GM13977 (cell line): ENCODE measurements at regions not wholly inside any gene's neighbourhood (a gene's known extent, or its start where the extent isn't known, plus 50 kb on each side); places are given as distances from the start of the nearest gene placed in this dataset.

ENCODE experiments used
- DNase-seq: peaks from one replicate; pipeline ENCODE4 v3.0.0; 2012; ENCODE audit warnings: low spot score
- in situ Hi-C: fragments of 300-500 bp; cut with MboI; formaldehyde crosslinking; loops from one replicate; pipeline ENCODE4 v1.12.0; 2022; ENCODE audit warnings: low sequenced_read_pairs, low pct_unique_long_range_greater_than_20kb, mixed read lengths, inconsistent platforms; ENCODE audit not compliant: unreplicated experiment
- TF ChIP-seq, protein P1 (sequence below): IDR thresholded peaks from 2 replicates; pipeline ENCODE4 v1.5.1; 2012; ENCODE audit warnings: mild to moderate bottlenecking, control low read depth; ENCODE audit not compliant: insufficient read depth; ENCODE audit errors: extremely low read depth, missing control alignments

DNA sequence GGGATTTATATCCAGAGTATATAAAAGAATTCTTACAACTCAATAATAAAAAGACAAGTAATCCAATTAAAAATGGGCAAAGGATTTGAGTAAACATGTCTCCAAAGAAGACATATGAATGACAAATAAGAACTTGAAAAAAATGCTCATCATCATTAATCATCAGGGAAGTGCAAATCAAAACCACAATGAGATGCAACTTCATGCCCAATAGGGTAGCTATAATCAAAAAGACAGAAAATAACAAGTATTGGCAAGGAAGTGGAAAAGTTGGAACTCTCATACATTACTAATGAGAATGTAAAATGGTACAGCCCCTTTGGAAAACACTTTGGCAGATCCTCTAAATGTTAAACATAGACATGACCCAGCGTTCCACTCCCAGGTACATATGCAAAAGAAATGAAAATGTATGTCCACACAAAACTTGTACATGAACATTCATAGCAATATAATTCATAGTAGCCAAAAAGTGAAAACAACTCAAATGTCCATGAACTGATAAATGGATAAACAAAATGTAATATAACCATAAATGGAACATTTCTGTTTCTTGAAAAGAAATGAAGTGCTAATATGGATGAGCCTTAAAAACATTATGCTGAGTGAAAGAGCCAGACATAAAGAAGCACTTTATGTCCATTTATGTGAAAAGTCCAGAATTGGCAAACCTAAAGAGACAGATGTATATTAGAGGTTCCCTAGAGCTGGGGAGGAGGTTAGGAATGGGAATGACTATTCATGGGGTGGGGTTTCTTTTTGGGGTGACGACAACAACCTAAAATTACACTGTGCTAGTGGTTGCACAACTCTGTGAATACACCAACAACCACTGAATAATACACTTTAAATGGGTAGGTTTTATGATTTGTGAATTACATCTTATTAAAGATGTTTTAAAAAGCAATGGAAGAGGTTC, 259.7 kb downstream of the RHOU start:
- TF ChIP-seq, protein P1, sequence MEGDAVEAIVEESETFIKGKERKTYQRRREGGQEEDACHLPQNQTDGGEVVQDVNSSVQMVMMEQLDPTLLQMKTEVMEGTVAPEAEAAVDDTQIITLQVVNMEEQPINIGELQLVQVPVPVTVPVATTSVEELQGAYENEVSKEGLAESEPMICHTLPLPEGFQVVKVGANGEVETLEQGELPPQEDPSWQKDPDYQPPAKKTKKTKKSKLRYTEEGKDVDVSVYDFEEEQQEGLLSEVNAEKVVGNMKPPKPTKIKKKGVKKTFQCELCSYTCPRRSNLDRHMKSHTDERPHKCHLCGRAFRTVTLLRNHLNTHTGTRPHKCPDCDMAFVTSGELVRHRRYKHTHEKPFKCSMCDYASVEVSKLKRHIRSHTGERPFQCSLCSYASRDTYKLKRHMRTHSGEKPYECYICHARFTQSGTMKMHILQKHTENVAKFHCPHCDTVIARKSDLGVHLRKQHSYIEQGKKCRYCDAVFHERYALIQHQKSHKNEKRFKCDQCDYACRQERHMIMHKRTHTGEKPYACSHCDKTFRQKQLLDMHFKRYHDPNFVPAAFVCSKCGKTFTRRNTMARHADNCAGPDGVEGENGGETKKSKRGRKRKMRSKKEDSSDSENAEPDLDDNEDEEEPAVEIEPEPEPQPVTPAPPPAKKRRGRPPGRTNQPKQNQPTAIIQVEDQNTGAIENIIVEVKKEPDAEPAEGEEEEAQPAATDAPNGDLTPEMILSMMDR: no peak
- in situ Hi-C loops: no loop called here
- DNase-seq: no peak

- TF ChIP-seq, protein P1: no peak
- in situ Hi-C loops: no loop called here
- DNase-seq: no peak
These were observed 261.0 kb downstream of the RHOU start for GRCh38 chr1:228996281-228996680.

- TF ChIP-seq, protein P1: no peak
- in situ Hi-C loops: no loop called here
- no peak for DNase-seq
These were observed 262.5 kb downstream of the RHOU start for GRCh38 chr1:228997721-228998144.

- TF ChIP-seq, protein P1: no peak
- no peak for DNase-seq
- in situ Hi-C loops: no loop called here
These were observed 262.9 kb downstream of the RHOU start for GRCh38 chr1:228998179-228998578.

DNA sequence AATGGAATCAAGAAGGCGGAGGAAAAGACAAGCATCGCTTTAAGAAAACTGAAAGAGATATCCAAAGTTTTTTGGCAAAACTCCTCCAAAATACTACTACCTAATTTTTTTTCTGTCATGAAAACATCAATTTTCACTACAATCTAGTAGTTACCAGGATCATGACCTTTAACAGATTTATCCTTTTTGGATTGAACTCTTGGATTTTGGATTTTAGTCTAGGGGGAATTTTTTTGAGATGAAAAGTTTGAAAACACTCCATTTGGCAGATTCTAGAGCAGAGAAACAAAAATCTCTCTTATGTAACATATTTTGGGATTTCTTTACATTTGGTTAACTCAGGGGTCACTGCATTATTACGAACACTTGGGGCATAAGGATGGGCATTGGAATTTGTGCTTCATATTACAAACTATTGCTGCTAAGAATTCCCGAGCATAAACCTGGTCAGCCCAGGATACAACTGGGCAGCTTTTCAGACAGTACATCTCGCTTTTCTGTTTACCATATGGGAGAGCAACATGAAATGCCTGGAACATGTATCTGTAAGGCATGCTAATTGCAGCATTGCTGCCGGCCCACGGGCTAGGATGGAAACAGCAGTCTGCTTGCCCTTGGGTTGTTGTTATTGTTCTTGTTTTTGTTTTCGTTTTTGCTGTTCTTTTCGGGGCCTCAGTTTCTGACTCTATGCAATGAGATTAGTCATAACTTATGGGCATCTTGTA, 264.3 kb downstream of the RHOU start:
- in situ Hi-C loops: no loop called here
- TF ChIP-seq, protein P1: no peak
- no peak for DNase-seq

- TF ChIP-seq, protein P1: no peak
- DNase-seq: no peak
- in situ Hi-C loops: no loop called here
These were observed 264.9 kb downstream of the RHOU start for GRCh38 chr1:229000187-229000586.
